Hippocampal formation (tissue), 2 donors: ENCODE measurements at regions not wholly inside any gene's neighbourhood (a gene's known extent, or its start where the extent isn't known, plus 50 kb on each side); places are given as distances from the start of the nearest gene placed in this dataset.

ENCODE experiments used
- DNase-seq, 2 donors: peaks; one replicate each; lab custom pipeline; 2025; lab: John Stamatoyannopoulos, UW

- no peak for DNase-seq
These were observed 229.1 kb upstream of the APCDD1 start for GRCh38 chr18:10225300-10225699.

GRCh38 chr18:10226971-10227370, 227.5 kb upstream of the APCDD1 start:
- no peak for DNase-seq

- DNase-seq: no peak
These were observed 226.1 kb upstream of the APCDD1 start for GRCh38 chr18:10228326-10228725.

DNA sequence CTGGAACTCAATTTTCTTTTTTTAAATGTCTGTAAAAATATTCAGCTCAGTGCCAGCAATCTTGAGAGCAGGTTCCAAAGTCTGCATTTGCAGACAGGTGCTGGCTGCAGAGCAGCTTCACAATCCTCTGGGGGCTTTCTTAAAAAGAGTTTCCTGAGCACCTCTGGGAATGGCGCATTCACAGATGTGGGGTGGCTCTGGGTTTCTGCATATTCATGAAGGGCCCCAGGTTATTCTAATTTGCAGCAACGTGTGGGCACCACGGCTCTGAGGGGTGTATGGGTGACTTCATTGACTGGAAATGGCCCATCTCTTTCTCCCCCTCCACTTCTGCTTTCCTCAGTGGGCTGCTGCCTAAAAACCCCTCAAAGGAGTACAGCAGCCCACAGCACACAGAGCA, 225.0 kb upstream of the APCDD1 start:
- DNase-seq: no peak

DNA sequence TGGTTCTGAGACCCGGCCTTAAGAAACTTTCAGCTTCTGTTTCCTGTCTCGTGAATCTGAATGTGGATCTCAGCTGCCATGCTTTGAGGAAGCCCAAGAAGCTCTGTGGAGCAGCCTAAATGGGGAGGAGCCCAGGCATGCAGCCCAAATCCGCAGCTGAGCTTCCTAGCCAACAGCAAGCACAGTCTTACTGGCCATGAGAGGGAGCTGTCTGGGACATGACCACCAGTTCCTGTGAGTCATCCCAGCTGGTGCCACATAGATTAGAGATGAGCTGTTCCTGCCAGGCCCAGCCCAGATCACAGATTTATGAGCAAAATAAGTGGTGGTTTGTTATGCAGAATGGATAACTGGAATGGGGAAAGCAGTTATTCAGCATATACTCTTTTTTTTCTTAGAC, 224.4 kb upstream of the APCDD1 start:
- no peak for DNase-seq

DNA sequence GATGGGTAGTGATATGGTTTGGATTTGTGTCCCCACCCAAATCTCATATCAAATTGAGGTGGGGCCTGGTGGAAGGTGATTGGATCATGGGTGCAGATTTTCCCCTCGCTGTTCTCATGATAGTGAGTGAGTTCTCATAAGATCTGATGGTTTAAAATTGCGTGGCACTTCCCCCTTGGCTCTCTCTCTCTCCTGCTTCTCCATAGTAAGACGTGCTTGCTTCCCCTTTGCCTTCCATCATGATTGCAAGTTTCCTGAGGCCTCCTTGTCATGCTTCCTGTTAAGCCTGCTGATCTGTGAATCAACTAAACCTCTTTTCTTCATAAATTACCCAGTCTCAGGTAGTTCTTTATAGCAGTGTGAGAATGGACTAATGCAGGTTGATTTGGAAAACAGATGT, 223.2 kb upstream of the APCDD1 start:
- DNase-seq: no peak

DNA sequence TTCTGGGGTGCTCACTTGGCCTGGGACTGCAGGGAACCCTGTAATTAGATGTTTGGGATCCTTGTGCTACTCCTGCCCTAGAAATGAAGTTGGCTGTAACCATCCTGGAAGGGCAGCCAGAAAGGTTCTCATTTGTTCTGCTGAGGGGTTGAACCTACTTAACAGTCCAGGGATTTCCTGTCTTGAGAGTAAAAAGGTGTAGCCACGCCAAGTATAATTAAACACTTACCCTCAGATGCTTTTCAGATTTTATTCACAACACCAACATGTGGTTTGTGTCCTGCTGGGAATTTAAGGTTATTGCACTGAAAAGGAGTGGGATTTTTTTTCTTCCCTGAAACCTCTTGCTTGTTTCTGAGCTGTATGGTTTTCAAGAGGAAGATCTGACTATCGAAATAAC, 222.4 kb upstream of the APCDD1 start:
- DNase-seq: peak in 1 of 2 donors; percentile 71

GRCh38 chr18:10233082-10233875, 221.2 kb upstream of the APCDD1 start:
- DNase-seq: no peak

- DNase-seq: no peak
These were observed 220.2 kb upstream of the APCDD1 start for GRCh38 chr18:10234281-10234680.

DNA sequence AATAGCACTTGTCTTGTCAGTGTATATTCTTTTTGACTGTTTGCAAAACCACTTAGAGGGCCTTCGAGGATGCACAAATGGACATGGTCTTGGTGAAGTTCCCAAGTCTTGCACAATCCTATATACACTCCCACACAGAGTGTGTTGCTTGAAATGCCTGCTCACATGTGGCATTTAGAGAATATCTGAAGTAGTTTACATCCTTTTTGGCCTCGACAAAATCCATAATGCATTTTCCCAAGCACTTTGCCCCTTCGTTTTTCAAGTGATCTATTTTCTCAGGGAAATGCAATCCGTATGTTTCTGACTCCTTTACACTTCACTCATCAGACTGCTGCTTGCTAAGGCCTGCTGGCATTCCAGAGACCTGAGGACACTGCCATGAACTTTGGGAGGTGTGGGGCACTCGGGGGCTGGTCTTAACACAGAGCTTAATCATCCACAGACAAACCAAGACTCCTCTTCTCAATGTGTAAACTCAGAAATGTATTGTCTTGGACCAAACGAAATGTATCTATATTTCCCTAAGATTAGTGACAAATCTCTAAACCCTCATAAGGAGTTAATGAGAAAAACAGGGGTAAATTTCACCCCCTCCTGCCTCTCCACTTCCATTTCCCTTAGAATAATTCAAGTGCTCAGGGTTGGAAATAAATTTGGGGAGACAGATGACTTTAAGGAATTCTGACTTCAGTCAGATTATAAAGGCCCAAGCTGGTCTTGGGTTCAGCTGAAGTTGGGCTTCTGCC, 219.3 kb upstream of the APCDD1 start:
- no peak for DNase-seq

DNA sequence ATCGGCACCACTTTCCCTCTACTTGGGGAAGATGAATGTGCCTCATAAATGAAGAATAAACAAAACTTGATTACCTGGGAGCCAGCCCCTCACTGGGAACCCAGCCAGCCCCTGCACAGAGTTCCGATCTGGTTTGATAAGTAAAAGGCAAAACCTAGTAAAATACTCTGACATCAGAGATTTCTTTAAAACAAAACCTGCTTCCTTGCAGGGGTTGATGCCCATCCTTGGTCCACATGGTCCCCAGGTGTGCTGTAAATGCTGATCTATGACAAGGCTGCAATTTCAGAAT, 218.8 kb upstream of the APCDD1 start:
- DNase-seq: no peak

- no peak for DNase-seq
These were observed 215.3 kb upstream of the APCDD1 start for GRCh38 chr18:10239103-10239502.

DNA sequence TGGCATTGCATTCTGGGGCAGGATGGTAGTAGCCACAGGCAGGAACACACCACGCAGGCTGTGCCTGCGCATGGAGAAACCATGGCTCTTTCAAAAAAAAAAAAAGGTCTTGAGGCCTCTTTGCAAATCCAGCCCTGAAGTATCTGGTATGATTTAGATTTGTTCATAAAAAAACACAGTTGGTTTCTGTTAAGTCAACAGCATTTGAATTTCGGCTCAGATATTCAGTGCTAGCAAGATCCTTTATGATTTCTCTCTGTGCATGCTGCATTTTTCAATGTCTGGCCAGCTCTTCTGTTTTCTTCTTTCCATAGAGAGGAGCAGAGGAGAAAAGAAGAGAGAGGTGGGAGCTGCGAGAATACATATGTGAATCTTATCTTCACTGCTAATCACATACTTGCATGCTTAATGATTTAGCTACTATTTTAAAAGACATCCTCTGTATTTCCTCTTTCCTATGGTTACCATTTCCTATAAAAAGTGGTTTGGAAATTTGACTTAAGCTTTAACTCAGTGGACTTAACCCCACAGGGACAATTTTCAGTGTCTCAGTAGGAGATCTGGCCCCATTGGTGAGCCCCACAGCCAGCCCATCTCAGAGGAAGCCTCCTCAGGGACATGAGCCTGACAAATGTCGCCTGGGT, 214.3 kb upstream of the APCDD1 start:
- DNase-seq: no peak

DNA sequence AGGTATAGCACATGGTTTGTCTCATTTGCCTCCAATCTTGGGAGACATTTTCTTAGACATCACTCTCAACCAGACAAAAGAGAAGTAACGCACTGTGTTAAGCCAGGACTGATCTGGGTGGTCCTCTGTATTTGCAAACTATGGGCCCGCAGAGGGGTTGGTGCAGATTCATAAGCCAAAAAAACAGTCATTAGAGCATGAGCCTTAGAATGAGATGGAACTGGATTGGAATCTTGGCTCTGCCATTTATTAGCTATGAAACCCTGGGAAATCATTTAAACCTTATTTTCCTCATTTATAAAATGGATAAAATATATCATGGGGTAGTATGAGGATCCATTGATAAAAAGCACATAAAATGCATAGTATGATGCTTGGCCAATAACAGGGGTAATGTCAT, 213.5 kb upstream of the APCDD1 start:
- DNase-seq: no peak

DNA sequence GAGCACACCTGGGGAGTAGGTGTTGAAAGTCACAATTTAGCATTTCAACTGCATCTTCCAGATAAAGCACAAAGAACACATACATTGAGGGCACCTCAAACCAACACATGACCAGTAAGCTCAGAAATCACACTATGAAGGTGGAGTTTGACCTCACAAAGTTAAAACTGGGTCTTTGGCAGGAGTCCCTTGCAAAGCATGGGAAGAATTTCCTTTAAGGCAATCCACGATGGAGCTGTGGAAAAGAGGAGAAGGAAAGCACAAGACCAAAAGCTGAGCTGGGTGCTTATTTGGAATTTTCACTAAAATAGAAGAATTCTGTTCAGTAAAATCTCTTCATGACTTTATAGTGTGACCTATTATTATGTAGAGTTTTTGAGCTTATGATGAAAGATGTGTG, 212.9 kb upstream of the APCDD1 start:
- no peak for DNase-seq

DNA sequence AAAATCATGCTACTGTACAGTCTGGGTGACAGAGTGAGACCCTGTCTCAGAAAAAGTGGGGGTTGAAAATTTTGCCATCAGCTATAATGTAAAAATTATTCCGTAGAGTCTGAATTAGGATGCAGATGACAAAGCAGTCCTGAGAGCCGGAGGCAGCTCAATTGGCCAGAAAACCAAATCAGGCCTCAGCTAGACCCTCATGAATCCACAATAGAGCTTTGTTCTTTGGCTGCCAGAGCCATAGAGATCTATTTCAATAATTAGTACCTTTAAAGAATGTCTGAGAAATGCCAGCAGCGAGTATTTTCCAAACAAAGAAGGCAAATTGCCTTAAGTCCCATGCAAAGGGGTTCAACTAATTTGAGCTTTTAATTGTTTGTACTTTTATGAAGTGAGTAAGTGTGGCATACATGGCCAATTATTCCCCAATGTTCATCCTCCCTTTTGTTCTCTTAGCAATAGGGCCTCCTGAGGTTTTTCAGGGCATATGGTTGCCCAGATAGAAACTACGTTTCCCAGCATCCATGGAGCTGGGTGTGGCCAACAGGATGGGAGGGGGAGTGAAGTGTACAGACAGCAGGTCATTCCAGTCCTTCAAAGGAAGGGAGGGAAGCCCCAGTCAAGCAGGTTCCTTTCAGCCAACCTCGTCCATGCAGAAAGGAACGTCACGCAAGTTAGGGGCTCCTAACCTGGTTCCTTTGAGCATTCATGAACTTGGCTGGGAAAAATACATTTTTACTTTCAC, 211.3 kb upstream of the APCDD1 start:
- DNase-seq: peak in 1 of 2 donors; percentile 33

DNA sequence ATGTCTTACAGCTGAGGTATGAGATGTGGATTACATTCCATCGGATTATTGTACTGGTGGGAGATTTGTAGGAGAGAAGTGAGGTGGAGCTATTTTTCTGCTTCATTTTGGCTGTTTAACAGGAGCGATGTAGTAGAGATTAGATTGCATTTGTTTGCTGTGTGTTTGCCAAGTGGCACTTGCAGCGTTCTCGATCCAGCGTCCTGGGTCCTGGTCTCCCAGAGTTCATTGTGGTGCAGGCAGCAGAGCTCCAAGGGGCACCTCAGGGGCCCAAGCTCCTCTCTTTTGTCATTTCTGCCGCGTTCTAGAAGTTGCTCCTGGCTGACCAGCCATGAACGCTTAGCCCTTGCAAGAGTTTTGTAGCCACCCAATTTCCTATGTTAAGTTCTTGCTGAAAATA, 210.1 kb upstream of the APCDD1 start:
- DNase-seq: no peak

- no peak for DNase-seq
These were observed 209.2 kb upstream of the APCDD1 start for GRCh38 chr18:10245031-10245845.

DNA sequence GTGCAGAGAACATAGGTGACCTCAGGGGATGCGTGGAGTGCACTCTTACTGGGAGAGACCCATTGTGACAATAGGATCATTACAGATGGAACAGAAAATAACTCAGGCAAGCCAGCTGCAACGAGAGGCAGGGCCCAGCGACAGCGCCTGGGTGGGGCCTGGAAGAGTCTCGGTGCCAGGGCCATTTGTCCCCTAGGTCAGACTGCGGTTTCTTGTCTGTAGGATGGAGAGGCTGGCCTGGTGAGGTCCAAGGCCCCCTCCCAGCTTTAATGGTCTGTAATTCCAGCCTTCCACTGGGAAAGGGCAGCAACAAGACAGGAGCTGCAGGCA, 208.6 kb upstream of the APCDD1 start:
- DNase-seq: no peak

DNA sequence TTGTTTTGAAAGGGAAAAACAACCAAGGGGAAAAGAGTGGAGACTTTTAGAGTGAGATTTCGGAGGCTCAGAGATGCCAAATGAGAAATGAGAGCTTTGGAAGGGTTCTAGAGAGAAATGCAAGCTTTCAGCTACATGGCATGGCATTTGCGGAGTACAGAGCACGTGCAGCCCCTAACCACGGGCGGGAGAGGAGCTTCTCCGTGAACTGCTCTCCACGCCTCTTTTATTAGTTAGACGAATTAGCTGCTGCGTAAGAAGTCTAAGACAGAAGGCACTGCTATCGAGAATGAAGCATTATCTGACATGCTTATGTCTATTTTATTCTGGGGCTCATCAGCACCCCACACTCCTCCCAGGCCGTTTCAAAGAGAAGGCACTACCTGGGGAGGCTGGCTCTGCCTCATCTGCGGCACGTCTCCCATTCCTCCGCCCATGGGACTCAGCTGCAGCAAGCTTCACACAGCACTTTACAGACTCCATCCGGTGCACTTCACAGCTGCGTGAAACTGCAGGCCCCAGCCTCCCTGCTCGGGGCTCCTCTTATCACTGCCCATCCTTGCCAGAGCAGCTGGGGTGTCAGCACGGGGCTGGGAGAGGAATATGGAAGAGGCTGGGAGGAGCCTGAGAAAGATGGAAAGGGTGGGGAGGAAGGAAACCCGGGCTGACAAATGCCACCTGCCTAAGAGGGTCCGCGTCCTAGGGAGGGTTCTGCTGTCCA, 207.3 kb upstream of the APCDD1 start:
- DNase-seq: no peak

DNA sequence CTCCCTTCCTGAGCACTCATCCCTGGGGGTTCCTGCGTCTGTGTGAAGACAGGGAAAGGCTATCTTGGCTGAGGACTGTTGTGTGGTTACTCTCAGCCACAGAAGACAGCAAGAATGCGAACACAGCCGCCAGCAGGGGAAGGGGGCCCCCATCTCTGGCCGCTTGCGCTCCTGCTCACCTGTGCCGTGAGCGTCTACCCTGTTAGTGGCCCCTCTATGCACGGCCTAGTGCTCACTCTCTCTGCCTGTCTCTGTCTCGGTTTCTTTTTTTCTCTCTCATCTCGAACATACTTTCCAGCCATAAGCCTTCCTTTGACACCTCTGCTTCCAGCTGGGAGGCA, 206.7 kb upstream of the APCDD1 start:
- no peak for DNase-seq
